Peyer's patch (tissue), 4 donors: ENCODE measurements at regions not wholly inside any gene's neighbourhood (a gene's known extent, or its start where the extent isn't known, plus 50 kb on each side); places are given as distances from the start of the nearest gene placed in this dataset.

ENCODE experiments used
- CTCF ChIP-seq, 6 experiments: fragments of 450-650 bp in 4 of 6; fragments of 200-600 bp in 2 of 6; sonication (generic) in 1 of 6; IDR thresholded peaks; one replicate each; pipeline ENCODE4 v1.5.1; 2017 to 2019; ENCODE audit warnings: antibody characterized with exemption in 6 of 6, mild to moderate bottlenecking in 3 of 6, moderate library complexity in 1 of 6
- POLR2A ChIP-seq, 2 donors: fragments of 450-650 bp; IDR thresholded peaks; one replicate each; pipeline ENCODE4 v1.5.1; 2017; ENCODE audit warnings: antibody characterized with exemption in 2 of 2, mild to moderate bottlenecking in 2 of 2, moderate library complexity in 2 of 2

GRCh38 chr4:159555873-159556272 is 453.0 kb downstream of the RAPGEF2 start:
- TF ChIP-seq CTCF (IDR thresholded peaks at IDR 0.05) (no peak), POLR2A (IDR thresholded peaks at IDR 0.05) (no peak)
